ENCODE measurements at regions not wholly inside any gene's neighbourhood (a gene's known extent, or its start where the extent isn't known, plus 50 kb on each side); places are given as distances from the start of the nearest gene placed in this dataset.
"Not testable (repeated sequence)": the region's sequence is repeated elsewhere in the genome, so short reads cannot be mapped to it uniquely, and the experiment has no call there.

- 75 to 83% (median 80%) methylated on average over 3 of the region's 3 CpGs for WGBS, 3 donors
- TF ChIP-seq POLR2A (IDR thresholded peaks at IDR 0.05) = no peak
- TF ChIP-seq CTCF (IDR thresholded peaks at IDR 0.05) = no peak
- no peak for TF ChIP-seq EP300 (IDR thresholded peaks at IDR 0.05)
- Histone ChIP-seq H3K27ac (no peak overlapping the region), H3K4me1 (ENCODE audit: insufficient read depth) (no peaks in the 10 kb centered on the region), H3K9me3 (no peaks in the 10 kb centered on the region), H3K4me3 (no peak overlapping the region), H3K36me3 (no peaks in the 10 kb centered on the region), H3K27me3 (no peaks in the 10 kb centered on the region)
- intact Hi-C loops (cut with DNase I) = no loop called here
- no peak for DNase-seq
Measured at GRCh38 chr5:72584466-72584865, 77.3 kb upstream of the ZNF366 start.

- 92 to 98% (median 96%) methylated on average over 2 of the region's 2 CpGs for WGBS, 3 donors
- H3K36me3 ChIP-seq; H3K4me3 ChIP-seq; H3K27me3 ChIP-seq; H3K27ac ChIP-seq; H3K9me3 ChIP-seq; DNase-seq; intact Hi-C loops (cut with DNase I); H3K4me1 ChIP-seq (ENCODE audit: insufficient read depth): not testable (repeated sequence)
Measured at GRCh38 chr5:72579290-72579689, 72.1 kb upstream of the ZNF366 start.

GRCh38 chr5:72572236-72572765, 65.1 kb upstream of the ZNF366 start:
- Histone ChIP-seq H3K27ac (no peak overlapping the region), H3K9me3 (no peaks in the 10 kb centered on the region), H3K27me3 (no peaks in the 10 kb centered on the region), H3K4me3 (no peak overlapping the region), H3K4me1 (ENCODE audit: insufficient read depth) (no peaks in the 10 kb centered on the region), H3K36me3 (no peaks in the 10 kb centered on the region)
- DNase-seq = no peak
- WGBS, 3 donors = 83 to 92% (median 84%) methylated on average over 4 of the region's 4 CpGs
- no peak for TF ChIP-seq CTCF (IDR thresholded peaks at IDR 0.05)
- TF ChIP-seq POLR2A (IDR thresholded peaks at IDR 0.05) = no peak
- no peak for TF ChIP-seq EP300 (IDR thresholded peaks at IDR 0.05)
- intact Hi-C loops (cut with DNase I) = no loop called here

GRCh38 chr5:72569408-72569944, 62.3 kb upstream of the ZNF366 start:
- Histone ChIP-seq H3K36me3 (no peaks in the 10 kb centered on the region), H3K9me3 (no peaks in the 10 kb centered on the region), H3K4me1 (ENCODE audit: insufficient read depth) (no peaks in the 10 kb centered on the region), H3K27me3 (no peaks in the 10 kb centered on the region), H3K4me3 (no peak overlapping the region), H3K27ac (no peak overlapping the region)
- intact Hi-C loops (cut with DNase I) = no loop called here
- no peak for DNase-seq
- TF ChIP-seq EP300 (IDR thresholded peaks at IDR 0.05) (no peak), POLR2A (IDR thresholded peaks at IDR 0.05) (no peak), CTCF (IDR thresholded peaks at IDR 0.05) (no peak)
- WGBS, 3 donors = 45 to 56% (median 49%) methylated on average over 5 of the region's 5 CpGs

- H3K27ac ChIP-seq = no peak overlapping the region
- intact Hi-C loops (cut with DNase I) = no loop called here
- H3K9me3 ChIP-seq = no peaks in the 10 kb centered on the region
- TF ChIP-seq CTCF (IDR thresholded peaks at IDR 0.05) (no peak), EP300 (IDR thresholded peaks at IDR 0.05) (no peak), POLR2A (IDR thresholded peaks at IDR 0.05) (no peak)
- DNase-seq = no peak
- 90 to 100% (median 100%) methylated on average over 1 of the region's 1 CpG for WGBS, 3 donors
- no peaks in the 10 kb centered on the region for H3K36me3 ChIP-seq
- no peaks in the 10 kb centered on the region for H3K27me3 ChIP-seq
- no peaks in the 10 kb centered on the region for H3K4me1 ChIP-seq (ENCODE audit: insufficient read depth)
- no peak overlapping the region for H3K4me3 ChIP-seq
Measured at GRCh38 chr5:72566746-72567145, 59.5 kb upstream of the ZNF366 start.

Data from ovary (tissue), 7 donors.